Right lobe of liver (tissue), 4 donors: ENCODE measurements at regions not wholly inside any gene's neighbourhood (a gene's known extent, or its start where the extent isn't known, plus 50 kb on each side); places are given as distances from the start of the nearest gene placed in this dataset.

Experiments
- POLR2A ChIP-seq: fragments of 450-650 bp; IDR thresholded peaks from one replicate; pipeline ENCODE4 v1.6.1; 2017; ENCODE audit warnings: antibody characterized with exemption, mild to moderate bottlenecking
- TF ChIP-seq, protein P1 (sequence below), 4 donors: fragments of 200-600 bp in 3 of 4; fragments of 450-650 bp in 1 of 4; IDR thresholded peaks; one replicate each; pipeline versions ENCODE4 v1.5.1 to v1.8.0; 2016 to 2022; ENCODE audit warnings: antibody characterized with exemption in 4 of 4, mild to moderate bottlenecking in 2 of 4
- donor health status: DM: no; HTN: no; CAD: no.
- donor health status: DM: no; HTN: no; CAD: no.
- donor health status: DM: no; HTN: yes; CAD: no.

DNA sequence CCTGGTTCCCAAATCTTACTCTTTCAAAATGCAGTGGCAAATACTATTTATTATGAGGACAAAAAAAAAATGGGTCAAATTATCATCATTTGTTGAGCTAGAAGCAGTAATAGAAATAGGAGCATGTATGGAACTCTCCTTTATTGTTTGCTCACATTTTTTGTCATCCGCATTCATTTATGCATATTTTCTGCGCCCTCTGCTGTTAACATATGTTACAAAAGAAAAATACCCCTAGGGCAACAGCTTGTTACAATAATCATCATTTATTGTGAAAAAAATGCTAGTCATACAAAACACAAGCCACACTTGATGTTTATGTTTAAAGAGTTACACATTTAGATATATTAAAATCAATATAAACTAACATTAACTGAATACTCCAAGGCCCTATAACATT lies 328.2 kb downstream of the TUSC1 start:
- TF ChIP-seq, protein P1, sequence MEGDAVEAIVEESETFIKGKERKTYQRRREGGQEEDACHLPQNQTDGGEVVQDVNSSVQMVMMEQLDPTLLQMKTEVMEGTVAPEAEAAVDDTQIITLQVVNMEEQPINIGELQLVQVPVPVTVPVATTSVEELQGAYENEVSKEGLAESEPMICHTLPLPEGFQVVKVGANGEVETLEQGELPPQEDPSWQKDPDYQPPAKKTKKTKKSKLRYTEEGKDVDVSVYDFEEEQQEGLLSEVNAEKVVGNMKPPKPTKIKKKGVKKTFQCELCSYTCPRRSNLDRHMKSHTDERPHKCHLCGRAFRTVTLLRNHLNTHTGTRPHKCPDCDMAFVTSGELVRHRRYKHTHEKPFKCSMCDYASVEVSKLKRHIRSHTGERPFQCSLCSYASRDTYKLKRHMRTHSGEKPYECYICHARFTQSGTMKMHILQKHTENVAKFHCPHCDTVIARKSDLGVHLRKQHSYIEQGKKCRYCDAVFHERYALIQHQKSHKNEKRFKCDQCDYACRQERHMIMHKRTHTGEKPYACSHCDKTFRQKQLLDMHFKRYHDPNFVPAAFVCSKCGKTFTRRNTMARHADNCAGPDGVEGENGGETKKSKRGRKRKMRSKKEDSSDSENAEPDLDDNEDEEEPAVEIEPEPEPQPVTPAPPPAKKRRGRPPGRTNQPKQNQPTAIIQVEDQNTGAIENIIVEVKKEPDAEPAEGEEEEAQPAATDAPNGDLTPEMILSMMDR (IDR thresholded peaks at IDR 0.05): peak in 2 of 4 donors; percentile 12 to 13
- no peak for TF ChIP-seq POLR2A
